Spinal cord (tissue), 9 donors: ENCODE measurements at regions not wholly inside any gene's neighbourhood (a gene's known extent, or its start where the extent isn't known, plus 50 kb on each side); places are given as distances from the start of the nearest gene placed in this dataset.

Experiments used
- DNase-seq, 6 donors: peaks; one replicate each; pipeline versions ENCODE4 v3.0.0 to v3.0.0-alpha.2; 2013 to 2015; ENCODE audit warnings: low spot score in 6 of 6, low read depth in 4 of 6
- H3K27ac ChIP-seq: one replicate; pipeline ENCODE4 v1.5.1; 2013; ENCODE audit warnings: low read depth, low read length, control low read depth
- H3K27me3 ChIP-seq: one replicate; pipeline ENCODE4 v1.6.1; 2013; ENCODE audit warnings: low read length; ENCODE audit not compliant: control insufficient read depth, insufficient read depth
- H3K36me3 ChIP-seq: one replicate; pipeline ENCODE4 v1.6.1; 2013; ENCODE audit warnings: low read length; ENCODE audit not compliant: control insufficient read depth, insufficient read depth
- H3K4me1 ChIP-seq: one replicate; pipeline ENCODE4 v1.6.1; 2013; ENCODE audit warnings: low read length; ENCODE audit not compliant: control insufficient read depth, insufficient read depth
- H3K4me3 ChIP-seq: one replicate; pipeline ENCODE4 v1.5.1; 2013; ENCODE audit warnings: low read depth, low read length, control low read depth
- H3K9me3 ChIP-seq: one replicate; pipeline ENCODE4 v1.6.1; 2013; ENCODE audit warnings: low read length; ENCODE audit not compliant: control insufficient read depth, insufficient read depth
- WGBS: methylation state at CpG from one replicate; pipeline ENCODE4 v1.1.5; 2013; ENCODE audit warnings: missing lambda C conversion rate; ENCODE audit not compliant: insufficient coverage; 5-methylcytosine and 5-hydroxymethylcytosine counted together
- donor health status: healthy.

DNA sequence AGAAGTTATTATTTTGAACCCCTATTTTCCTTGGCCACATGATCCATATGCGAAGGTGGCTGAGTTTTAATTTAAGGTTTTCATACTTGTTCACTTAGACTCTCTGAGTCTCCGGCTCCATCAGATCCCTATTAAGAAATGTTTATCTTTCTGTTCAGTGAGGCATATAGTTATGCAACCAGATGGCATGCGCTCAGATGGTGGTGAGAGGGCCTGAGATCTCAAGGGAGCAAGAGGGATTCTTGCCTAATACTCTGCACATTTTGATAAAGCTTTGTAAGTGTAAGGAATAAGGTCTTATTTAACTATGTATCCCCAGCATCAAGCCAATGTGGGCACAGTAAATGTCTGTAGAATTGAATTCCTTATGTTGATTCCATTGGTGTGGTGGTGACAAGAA is 78.9 kb upstream of the DPH6 start:
- no CpG with 5 or more reads among the region's 3 CpGs for WGBS
- no peaks in the 10 kb centered on the region for H3K9me3 ChIP-seq
- no peak overlapping the region for H3K27ac ChIP-seq
- H3K27me3 ChIP-seq, result no peaks in the 10 kb centered on the region
- no peak for DNase-seq
- no peak overlapping the region for H3K4me3 ChIP-seq
- no peaks in the 10 kb centered on the region for H3K36me3 ChIP-seq
- H3K4me1 ChIP-seq, result no peaks in the 10 kb centered on the region

- no peaks in the 10 kb centered on the region for H3K27me3 ChIP-seq
- H3K4me1 ChIP-seq, result no peaks in the 10 kb centered on the region
- no peaks in the 10 kb centered on the region for H3K9me3 ChIP-seq
- H3K36me3 ChIP-seq, result no peaks in the 10 kb centered on the region
- H3K27ac ChIP-seq, result no peak overlapping the region
- 47% methylated on average over 4 of the region's 7 CpGs for WGBS
- H3K4me3 ChIP-seq, result no peak overlapping the region
- DNase-seq, result peak in 2 of 6 donors; percentile 51 to 84
Measured at GRCh38 chr15:35626571-35627318, 80.8 kb upstream of the DPH6 start.

GRCh38 chr15:35627696-35628095 is 81.7 kb upstream of the DPH6 start:
- Histone ChIP-seq H3K27ac (no peak overlapping the region), H3K4me1 (no peaks in the 10 kb centered on the region), H3K27me3 (no peaks in the 10 kb centered on the region), H3K4me3 (no peak overlapping the region), H3K9me3 (no peaks in the 10 kb centered on the region), H3K36me3 (no peaks in the 10 kb centered on the region)
- no CpG with 5 or more reads among the region's 2 CpGs for WGBS
- DNase-seq, result no peak

GRCh38 chr15:35629766-35630165 is 83.8 kb upstream of the DPH6 start:
- Histone ChIP-seq H3K36me3 (no peaks in the 10 kb centered on the region), H3K27me3 (no peaks in the 10 kb centered on the region), H3K4me1 (no peaks in the 10 kb centered on the region), H3K27ac (no peak overlapping the region), H3K9me3 (no peaks in the 10 kb centered on the region), H3K4me3 (no peak overlapping the region)
- peak in 1 of 6 donors; percentile 75 for DNase-seq
- WGBS, result 29% methylated on average over 1 of the region's 3 CpGs

DNA sequence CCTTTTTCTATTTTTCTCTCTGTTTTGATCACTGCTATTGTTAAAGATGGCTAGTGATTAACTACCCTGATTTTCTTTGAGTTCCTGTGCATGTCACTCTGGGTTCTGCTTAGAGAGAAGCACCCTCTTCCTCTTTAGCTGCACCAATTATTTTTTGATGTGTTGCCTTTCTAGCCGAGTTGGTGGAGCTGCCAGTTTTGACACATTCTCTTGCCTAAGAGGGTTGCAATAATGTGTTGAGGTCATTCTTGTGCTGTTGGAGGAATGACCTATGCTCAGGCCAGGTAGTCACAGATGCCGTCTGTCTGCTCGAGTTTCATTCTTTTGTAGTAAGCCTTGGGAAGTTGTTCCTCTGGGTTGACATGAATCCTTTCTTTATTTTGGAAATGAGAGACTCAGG is 84.6 kb upstream of the DPH6 start:
- Histone ChIP-seq H3K27ac (no peak overlapping the region), H3K9me3 (no peaks in the 10 kb centered on the region), H3K4me3 (no peak overlapping the region), H3K4me1 (no peaks in the 10 kb centered on the region), H3K36me3 (no peaks in the 10 kb centered on the region), H3K27me3 (no peaks in the 10 kb centered on the region)
- WGBS, result 80% methylated on average over 1 of the region's 3 CpGs
- DNase-seq, result no peak

DNA sequence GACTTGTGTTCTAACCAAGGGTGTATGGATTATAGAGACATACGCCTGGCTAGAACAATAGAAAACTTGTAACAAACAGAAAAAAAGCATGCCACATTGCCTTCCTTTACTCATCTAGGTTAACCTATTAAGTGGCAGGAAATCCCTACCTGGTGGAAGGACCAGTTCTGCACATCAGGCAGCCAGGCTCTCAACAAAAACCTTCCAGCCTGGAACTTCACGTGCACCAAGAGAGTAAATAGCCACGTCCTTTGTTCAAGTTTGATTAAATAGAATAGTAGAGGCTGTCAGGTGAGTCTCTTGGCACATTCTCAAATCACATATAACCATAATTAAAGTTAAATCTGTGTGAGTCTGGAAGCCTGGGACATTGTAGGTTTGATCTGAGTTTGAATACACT is 85.0 kb upstream of the DPH6 start:
- Histone ChIP-seq H3K9me3 (no peaks in the 10 kb centered on the region), H3K36me3 (no peaks in the 10 kb centered on the region), H3K4me3 (no peak overlapping the region), H3K27ac (no peak overlapping the region), H3K4me1 (no peaks in the 10 kb centered on the region), H3K27me3 (no peaks in the 10 kb centered on the region)
- no peak for DNase-seq
- 94% methylated on average over 3 of the region's 3 CpGs for WGBS

DNA sequence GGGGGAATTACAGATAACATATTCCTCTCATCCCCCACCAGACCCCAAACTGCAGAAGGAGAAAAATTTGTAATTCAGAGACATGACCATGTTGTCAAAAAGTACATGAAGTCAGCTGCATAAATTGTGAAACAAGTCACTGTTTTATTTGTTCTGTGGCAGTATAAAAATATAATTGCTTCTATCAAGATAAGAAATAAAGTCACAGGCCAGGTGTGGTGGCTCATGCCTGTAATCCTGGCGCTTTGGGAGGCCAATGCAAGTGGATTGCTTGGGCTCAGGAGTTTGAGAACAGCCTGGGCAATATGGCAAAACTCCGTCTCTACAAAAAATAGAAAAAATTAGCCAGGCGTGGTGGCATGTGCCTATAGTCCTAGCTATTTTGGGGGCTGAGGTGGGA is 87.7 kb upstream of the DPH6 start:
- Histone ChIP-seq H3K27ac (no peak overlapping the region), H3K4me1 (no peaks in the 10 kb centered on the region), H3K4me3 (no peak overlapping the region), H3K9me3 (no peaks in the 10 kb centered on the region), H3K27me3 (no peaks in the 10 kb centered on the region), H3K36me3 (no peaks in the 10 kb centered on the region)
- WGBS, result 100% methylated on average over 1 of the region's 3 CpGs
- DNase-seq, result no peak

DNA sequence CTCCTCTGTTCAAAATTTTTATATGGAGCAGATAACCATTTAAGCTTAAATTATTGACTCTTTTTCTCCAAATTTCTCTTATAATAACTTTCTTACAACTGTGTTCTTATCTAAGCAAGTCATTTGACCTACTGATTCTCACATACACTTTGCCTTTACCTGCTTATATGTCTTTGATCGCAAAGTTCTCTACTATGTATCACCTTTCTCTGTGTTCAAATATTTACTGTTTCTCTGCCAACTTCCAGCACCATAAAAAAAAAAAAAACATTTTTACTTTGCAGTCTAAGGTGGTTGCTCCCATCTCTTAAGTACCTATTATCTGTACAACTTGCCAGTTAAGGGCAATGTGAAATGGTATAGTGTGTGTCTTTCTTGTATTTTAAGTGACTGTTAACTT is 100.8 kb upstream of the DPH6 start:
- no peak for DNase-seq
- 90% methylated on average over 1 of the region's 1 CpG for WGBS

DNA sequence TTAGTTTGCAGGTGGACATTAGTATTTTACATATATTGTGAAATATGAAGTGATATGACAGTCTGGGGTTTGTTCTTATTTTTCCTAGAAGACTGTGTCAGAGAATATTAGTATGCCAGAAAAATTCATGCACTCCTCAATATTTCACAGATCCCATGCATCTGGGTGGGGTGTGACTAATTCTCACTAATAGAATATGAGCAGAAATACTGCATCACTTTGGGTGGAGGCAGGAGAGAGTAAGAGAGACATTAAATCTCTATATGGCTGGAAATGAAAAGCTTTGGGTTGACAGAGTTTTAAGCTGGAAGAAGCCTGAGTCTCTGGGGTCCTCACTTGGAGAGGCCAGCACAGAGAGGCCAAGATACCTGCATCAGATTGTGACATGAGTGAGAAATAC is 101.3 kb upstream of the DPH6 start:
- no peaks in the 10 kb centered on the region for H3K4me1 ChIP-seq
- no peak overlapping the region for H3K4me3 ChIP-seq
- no peak for DNase-seq
- no peaks in the 10 kb centered on the region for H3K9me3 ChIP-seq
- H3K36me3 ChIP-seq, result no peaks in the 10 kb centered on the region
- H3K27me3 ChIP-seq, result no peaks in the 10 kb centered on the region
- H3K27ac ChIP-seq, result no peak overlapping the region

More for the DNA sequence above, 100.8 kb upstream of the DPH6 start:
- H3K27ac ChIP-seq, result no peak overlapping the region
- H3K9me3 ChIP-seq, result no peaks in the 10 kb centered on the region
- no peaks in the 10 kb centered on the region for H3K27me3 ChIP-seq
- H3K4me1 ChIP-seq, result no peaks in the 10 kb centered on the region
- no peak overlapping the region for H3K4me3 ChIP-seq
- no peaks in the 10 kb centered on the region for H3K36me3 ChIP-seq

DNA sequence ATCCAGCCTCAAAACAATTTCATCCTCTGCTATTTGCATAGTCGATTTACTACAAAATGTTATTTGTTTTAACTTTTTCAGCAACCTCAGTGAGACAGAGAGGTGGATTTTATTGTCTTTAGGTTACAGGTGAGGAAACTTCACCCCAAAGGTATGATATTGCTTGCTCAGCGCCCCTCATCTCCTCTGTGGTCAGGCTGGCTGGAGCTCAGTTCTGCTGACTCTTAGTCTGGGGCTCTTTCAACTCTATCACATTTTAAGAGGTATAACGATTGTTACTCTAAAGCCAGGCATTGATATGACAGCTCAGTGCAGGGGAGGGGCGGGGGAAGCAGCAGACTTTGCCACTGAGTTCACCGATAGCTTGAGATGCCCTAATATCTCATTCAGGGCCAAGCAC is 103.0 kb upstream of the DPH6 start:
- Histone ChIP-seq H3K4me3 (no peak overlapping the region), H3K36me3 (no peaks in the 10 kb centered on the region), H3K9me3 (no peaks in the 10 kb centered on the region), H3K4me1 (no peaks in the 10 kb centered on the region), H3K27me3 (no peaks in the 10 kb centered on the region), H3K27ac (no peak overlapping the region)
- no peak for DNase-seq
- WGBS, result 86% methylated on average over 3 of the region's 5 CpGs
